Peyer's patch (tissue), 4 donors: ENCODE measurements at regions not wholly inside any gene's neighbourhood (a gene's known extent, or its start where the extent isn't known, plus 50 kb on each side); places are given as distances from the start of the nearest gene placed in this dataset.
"Not testable (repeated sequence)": the region's sequence is repeated elsewhere in the genome, so short reads cannot be mapped to it uniquely, and the experiment has no call there.

Experiments used
- DNase-seq, 3 donors: peaks; one replicate each; pipeline ENCODE4 v3.0.0-alpha.2; 2017 to 2019
- H3K27ac ChIP-seq, 4 donors: fragments of 200-600 bp; sonication (generic); one replicate each; pipeline ENCODE4 v1.5.1; 2016 to 2019
- H3K27me3 ChIP-seq, 2 donors: fragments of 200-600 bp; sonication (generic); one replicate each; pipeline ENCODE4 v1.5.1; 2019
- H3K36me3 ChIP-seq, 3 donors: fragments of 200-600 bp; sonication (generic); one replicate each; pipeline ENCODE4 v1.5.1; 2016 to 2019
- H3K4me1 ChIP-seq, 4 donors: fragments of 200-600 bp; sonication (generic); one replicate each; pipeline ENCODE4 v1.5.1; 2016 to 2019
- H3K4me3 ChIP-seq, 4 donors: fragments of 200-600 bp; sonication (generic); 1 replicate in 3 of 4; 2 replicates in 1 of 4; pipeline ENCODE4 v1.5.1; 2016 to 2019; ENCODE audit warnings: mild to moderate bottlenecking in 1 of 4
- H3K9me3 ChIP-seq, 4 donors: fragments of 200-600 bp; sonication (generic); one replicate each; pipeline ENCODE4 v1.5.1; 2016 to 2019; ENCODE audit warnings: mild to moderate bottlenecking in 1 of 4
- POLR2A ChIP-seq, 2 donors: fragments of 450-650 bp; IDR thresholded peaks; one replicate each; pipeline ENCODE4 v1.5.1; 2017; ENCODE audit warnings: antibody characterized with exemption in 2 of 2, mild to moderate bottlenecking in 2 of 2, moderate library complexity in 2 of 2
- TF ChIP-seq, protein P1 (sequence below), 6 experiments: fragments of 450-650 bp in 4 of 6; fragments of 200-600 bp in 2 of 6; sonication (generic) in 1 of 6; IDR thresholded peaks; one replicate each; pipeline ENCODE4 v1.5.1; 2017 to 2019; ENCODE audit warnings: antibody characterized with exemption in 6 of 6, mild to moderate bottlenecking in 3 of 6, moderate library complexity in 1 of 6

DNA sequence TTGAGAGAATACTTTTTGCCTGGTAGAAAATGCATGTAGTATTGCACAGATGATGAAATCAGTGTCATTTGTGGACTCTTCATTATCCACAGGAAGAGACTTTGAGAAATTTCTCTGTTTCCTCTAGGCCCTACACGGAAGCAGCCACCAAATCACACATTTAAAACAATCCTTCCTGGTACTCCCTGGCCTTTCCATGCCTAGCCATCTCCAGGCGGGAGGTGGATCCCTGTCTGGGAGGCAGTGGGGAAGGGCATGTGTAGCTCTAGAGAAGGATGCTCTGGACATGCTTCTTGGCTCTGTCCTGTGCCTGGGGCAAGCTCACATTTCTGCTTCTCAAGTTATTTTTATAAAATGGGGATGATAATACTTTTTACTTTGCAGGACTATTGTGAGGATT is 114.1 kb downstream of the ADAMTS15 start:
- Histone ChIP-seq H3K27ac (no peak overlapping the region), H3K36me3 (no peaks in the 10 kb centered on the region), H3K27me3 (no peaks in the 10 kb centered on the region), H3K4me1 (no peaks in the 10 kb centered on the region), H3K4me3 (no peak overlapping the region), H3K9me3 (no peaks in the 10 kb centered on the region)
- TF ChIP-seq POLR2A (IDR thresholded peaks at IDR 0.05), result no peak
- TF ChIP-seq, protein P1, sequence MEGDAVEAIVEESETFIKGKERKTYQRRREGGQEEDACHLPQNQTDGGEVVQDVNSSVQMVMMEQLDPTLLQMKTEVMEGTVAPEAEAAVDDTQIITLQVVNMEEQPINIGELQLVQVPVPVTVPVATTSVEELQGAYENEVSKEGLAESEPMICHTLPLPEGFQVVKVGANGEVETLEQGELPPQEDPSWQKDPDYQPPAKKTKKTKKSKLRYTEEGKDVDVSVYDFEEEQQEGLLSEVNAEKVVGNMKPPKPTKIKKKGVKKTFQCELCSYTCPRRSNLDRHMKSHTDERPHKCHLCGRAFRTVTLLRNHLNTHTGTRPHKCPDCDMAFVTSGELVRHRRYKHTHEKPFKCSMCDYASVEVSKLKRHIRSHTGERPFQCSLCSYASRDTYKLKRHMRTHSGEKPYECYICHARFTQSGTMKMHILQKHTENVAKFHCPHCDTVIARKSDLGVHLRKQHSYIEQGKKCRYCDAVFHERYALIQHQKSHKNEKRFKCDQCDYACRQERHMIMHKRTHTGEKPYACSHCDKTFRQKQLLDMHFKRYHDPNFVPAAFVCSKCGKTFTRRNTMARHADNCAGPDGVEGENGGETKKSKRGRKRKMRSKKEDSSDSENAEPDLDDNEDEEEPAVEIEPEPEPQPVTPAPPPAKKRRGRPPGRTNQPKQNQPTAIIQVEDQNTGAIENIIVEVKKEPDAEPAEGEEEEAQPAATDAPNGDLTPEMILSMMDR (IDR thresholded peaks at IDR 0.05), result no peak
- DNase-seq, result no peak

DNA sequence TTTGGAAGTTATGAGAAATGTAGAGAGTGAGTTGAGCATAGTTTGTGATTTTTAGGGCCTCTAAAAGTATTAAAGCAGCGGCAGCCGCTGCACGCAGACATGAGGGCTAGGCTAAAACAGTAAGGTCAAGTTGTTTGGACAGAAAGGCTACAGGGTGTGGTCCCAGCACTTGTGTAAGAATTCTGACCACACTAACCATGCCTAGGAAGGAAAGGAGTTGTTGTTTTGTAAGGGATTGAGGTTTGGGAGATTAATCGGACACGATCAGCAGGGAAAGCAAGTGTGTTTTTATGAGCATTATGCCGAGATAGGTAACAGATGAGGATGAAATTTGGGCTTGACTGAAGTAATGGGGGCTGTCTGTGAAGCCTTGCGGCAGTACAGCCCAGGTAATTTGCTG is 117.9 kb downstream of the ADAMTS15 start:
- not testable (repeated sequence) for H3K4me1 ChIP-seq, H3K9me3 ChIP-seq, H3K27ac ChIP-seq, DNase-seq, H3K4me3 ChIP-seq, H3K27me3 ChIP-seq, H3K36me3 ChIP-seq

DNA sequence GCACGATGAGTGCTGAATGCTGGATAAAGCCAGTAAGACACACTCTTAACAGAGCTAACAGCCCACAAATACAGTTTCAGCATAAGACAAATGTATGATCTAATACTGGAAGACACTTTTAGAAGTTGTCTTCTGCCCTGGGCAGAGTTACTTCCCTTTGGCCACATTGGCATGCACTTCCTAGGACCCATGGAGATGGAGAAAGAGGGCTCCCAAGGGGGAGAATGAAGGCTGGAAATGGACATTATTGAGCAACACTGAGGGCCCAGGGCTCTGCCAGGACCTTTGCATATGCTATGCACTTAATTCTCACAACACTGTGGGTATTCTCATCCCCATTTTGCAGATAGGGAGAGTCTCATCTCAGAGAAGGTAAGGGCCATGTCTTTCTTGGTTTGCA is 123.1 kb downstream of the ADAMTS15 start:
- no peak overlapping the region for H3K4me3 ChIP-seq
- H3K4me1 ChIP-seq, result no peaks in the 10 kb centered on the region
- no peaks in the 10 kb centered on the region for H3K36me3 ChIP-seq
- no peak for DNase-seq
- H3K27me3 ChIP-seq, result no peaks in the 10 kb centered on the region
- TF ChIP-seq, protein P1 (IDR thresholded peaks at IDR 0.05), result no peak
- TF ChIP-seq POLR2A (IDR thresholded peaks at IDR 0.05), result no peak
- H3K27ac ChIP-seq, result no peak overlapping the region
- H3K9me3 ChIP-seq, result no peaks in the 10 kb centered on the region

DNA sequence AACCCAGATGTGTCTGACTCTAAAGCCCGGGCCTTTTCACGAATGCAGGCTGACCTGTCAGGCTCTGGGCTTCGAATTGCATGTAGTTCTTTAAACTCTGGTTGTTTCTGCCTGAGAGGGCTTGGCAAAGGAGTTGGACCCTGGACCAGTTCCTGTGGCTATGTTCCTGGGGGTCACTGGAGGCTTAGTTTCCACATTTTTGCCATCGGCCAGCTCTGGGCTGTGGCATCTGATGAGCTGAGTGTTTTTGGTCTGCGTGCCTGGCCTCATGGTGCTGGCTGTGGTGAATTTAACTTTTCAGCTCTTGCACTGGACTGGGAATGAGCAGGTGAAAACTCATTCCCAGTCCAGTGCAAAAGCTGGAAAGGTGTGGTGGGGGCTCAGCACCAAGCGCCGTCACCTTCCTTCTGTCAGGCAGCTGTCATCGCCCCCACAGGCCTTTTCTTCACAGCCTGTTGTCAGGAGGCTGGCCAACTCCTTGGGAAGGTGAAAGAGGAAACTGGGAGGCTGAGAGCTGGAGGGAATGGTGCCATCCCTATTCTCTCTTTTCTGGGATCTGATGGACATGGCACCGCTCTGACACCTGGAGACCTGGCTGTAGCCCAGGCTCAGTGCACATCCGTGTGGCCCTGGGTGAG is 123.6 kb downstream of the ADAMTS15 start:
- no peak for DNase-seq
- Histone ChIP-seq H3K27me3 (no peaks in the 10 kb centered on the region), H3K9me3 (no peaks in the 10 kb centered on the region), H3K27ac (no peak overlapping the region), H3K4me1 (no peaks in the 10 kb centered on the region), H3K4me3 (no peak overlapping the region), H3K36me3 (no peaks in the 10 kb centered on the region)
- TF ChIP-seq, protein P1 (IDR thresholded peaks at IDR 0.05), result no peak
- TF ChIP-seq POLR2A (IDR thresholded peaks at IDR 0.05), result no peak

- TF ChIP-seq, protein P1 (IDR thresholded peaks at IDR 0.05), result no peak
- TF ChIP-seq POLR2A (IDR thresholded peaks at IDR 0.05), result no peak
- DNase-seq, result no peak
- no peaks in the 10 kb centered on the region for H3K27me3 ChIP-seq
- H3K36me3 ChIP-seq, result no peaks in the 10 kb centered on the region
- H3K27ac ChIP-seq, result no peak overlapping the region
- H3K4me3 ChIP-seq, result no peak overlapping the region
- H3K4me1 ChIP-seq, result no peaks in the 10 kb centered on the region
- H3K9me3 ChIP-seq, result no peaks in the 10 kb centered on the region
These were observed 125.3 kb downstream of the ADAMTS15 start for GRCh38 chr11:130573767-130574166.

DNA sequence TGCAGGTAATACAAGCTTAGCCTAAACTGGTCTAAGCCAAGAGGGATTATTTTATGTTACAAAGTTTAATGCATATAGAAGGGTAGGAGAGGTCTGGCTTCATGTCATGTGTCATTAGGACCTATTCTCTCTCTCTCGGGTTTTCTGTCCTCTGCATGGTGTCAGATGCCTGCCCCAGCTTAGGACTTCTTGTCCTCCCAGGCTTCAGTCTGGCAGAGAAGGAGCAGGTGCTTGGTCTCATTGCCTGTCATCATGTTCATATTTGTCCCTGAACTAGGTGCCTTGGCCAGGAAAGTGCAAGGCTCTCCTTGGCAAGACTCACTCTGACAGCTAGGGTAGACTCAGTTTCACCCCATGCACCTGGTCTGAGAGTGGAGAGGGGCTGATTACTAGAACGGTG is 126.3 kb downstream of the ADAMTS15 start:
- Histone ChIP-seq H3K4me1 (no peaks in the 10 kb centered on the region), H3K27me3 (no peaks in the 10 kb centered on the region), H3K36me3 (no peaks in the 10 kb centered on the region), H3K27ac (no peak overlapping the region), H3K4me3 (no peak overlapping the region), H3K9me3 (no peaks in the 10 kb centered on the region)
- TF ChIP-seq, protein P1 (IDR thresholded peaks at IDR 0.05), result no peak
- no peak for TF ChIP-seq POLR2A (IDR thresholded peaks at IDR 0.05)
- no peak for DNase-seq
